Neural progenitor cell (in vitro differentiated cells): ENCODE measurements at regions not wholly inside any gene's neighbourhood (a gene's known extent, or its start where the extent isn't known, plus 50 kb on each side); places are given as distances from the start of the nearest gene placed in this dataset.

Experiments
- DNase-seq: peaks from one replicate; pipeline ENCODE4 v3.0.0-alpha.2; 2016; ENCODE audit warnings: low spot score
- H2AFZ ChIP-seq: fragments of 200-600 bp; sonication (generic); replicated peaks from 2 replicates; pipeline ENCODE4 v1.6.1; 2016; ENCODE audit warnings: antibody characterized with exemption
- H3F3A ChIP-seq: fragments of 200-600 bp; sonication (generic); 2 replicates; pipeline ENCODE4 v1.6.1; 2016; ENCODE audit warnings: antibody characterized with exemption, low read depth
- H3K27ac ChIP-seq: fragments of 200-600 bp; sonication (generic); 2 replicates; pipeline ENCODE4 v1.5.1; 2016; ENCODE audit warnings: mild to moderate bottlenecking
- H3K27me3 ChIP-seq: fragments of 200-600 bp; sonication (generic); 2 replicates; pipeline ENCODE4 v1.6.1; 2016; ENCODE audit warnings: mild to moderate bottlenecking, moderate library complexity
- H3K36me3 ChIP-seq: fragments of 200-600 bp; sonication (generic); 2 replicates; pipeline ENCODE4 v1.5.1; 2016
- H3K4me1 ChIP-seq: fragments of 200-600 bp; sonication (generic); 2 replicates; pipeline ENCODE4 v1.6.1; 2016; ENCODE audit warnings: mixed run types
- H3K4me2 ChIP-seq: fragments of 200-600 bp; sonication (generic); 2 replicates; pipeline ENCODE4 v1.6.1; 2016
- H3K4me3 ChIP-seq: fragments of 200-600 bp; sonication (generic); 2 replicates; pipeline ENCODE4 v1.5.1; 2016
- H3K79me2 ChIP-seq: fragments of 200-600 bp; sonication (generic); 2 replicates; pipeline ENCODE4 v1.6.1; 2016; ENCODE audit warnings: low read depth
- H3K9ac ChIP-seq: fragments of 200-600 bp; sonication (generic); 2 replicates; pipeline ENCODE4 v1.6.1; 2016
- H3K9me3 ChIP-seq: fragments of 200-600 bp; sonication (generic); 2 replicates; pipeline ENCODE4 v1.5.1; 2016; ENCODE audit warnings: low read depth
- H4K20me1 ChIP-seq: fragments of 200-600 bp; sonication (generic); 2 replicates; pipeline ENCODE4 v1.6.1; 2016; ENCODE audit warnings: low read depth
- H3K27ac Mint-ChIP-seq: 3 replicates; pipeline ENCODE4 v1.8.0; 2021; ENCODE audit warnings: mixed read lengths
- H3K27me3 Mint-ChIP-seq: 2 replicates; pipeline ENCODE4 v1.8.0; 2022; ENCODE audit warnings: low read depth, mild to moderate bottlenecking, inconsistent platforms, moderate library complexity, mixed read lengths; ENCODE audit not compliant: insufficient read depth
- H3K36me3 Mint-ChIP-seq: 3 replicates; pipeline ENCODE4 v1.8.0; 2021; ENCODE audit warnings: mixed read lengths
- H3K4me1 Mint-ChIP-seq: 3 replicates; pipeline ENCODE4 v1.8.0; 2021; ENCODE audit warnings: mixed read lengths
- H3K4me3 Mint-ChIP-seq: 3 replicates; pipeline ENCODE4 v1.8.0; 2021; ENCODE audit warnings: mild to moderate bottlenecking, moderate library complexity, mixed read lengths
- H3K9me3 Mint-ChIP-seq: 3 replicates; pipeline ENCODE4 v1.8.0; 2020; ENCODE audit warnings: mixed read lengths
- CTCF ChIP-seq: fragments of 200-600 bp; sonication (generic); IDR thresholded peaks from 2 replicates; pipeline ENCODE4 v1.5.1; 2017; ENCODE audit warnings: antibody characterized with exemption, mild to moderate bottlenecking
- EZH2 ChIP-seq: fragments of 200-600 bp; sonication (generic); IDR thresholded peaks from 2 replicates; pipeline ENCODE4 v1.6.1; 2017; ENCODE audit warnings: antibody characterized with exemption, mild to moderate bottlenecking, moderate library complexity
- EZH2phosphoT487 ChIP-seq: fragments of 200-600 bp; sonication (generic); IDR thresholded peaks from 2 replicates; pipeline ENCODE4 v1.6.1; 2017; ENCODE audit warnings: antibody characterized with exemption

- Histone ChIP-seq H3K9me3 (no peaks in the 10 kb centered on the region), H3K4me1 (no peaks in the 10 kb centered on the region), H2AFZ (no peak overlapping the region), H3F3A (no peaks in the 10 kb centered on the region), H3K36me3 (no peaks in the 10 kb centered on the region), H3K79me2 (no peaks in the 10 kb centered on the region), H3K9ac (no peak overlapping the region), H3K4me2 (no peak overlapping the region), H4K20me1 (no peaks in the 10 kb centered on the region), H3K4me3 (no peak overlapping the region), H3K27ac (no peak overlapping the region), H3K27me3 (no peaks in the 10 kb centered on the region)
- Mint-ChIP-seq H3K4me3 (no peak overlapping the region), H3K27me3 (no peaks in the 10 kb centered on the region), H3K36me3 (no peaks in the 10 kb centered on the region), H3K9me3 (no peaks in the 10 kb centered on the region), H3K4me1 (no peaks in the 10 kb centered on the region), H3K27ac (no peak overlapping the region)
- DNase-seq = no peak
- TF ChIP-seq EZH2 (no peak), EZH2phosphoT487 (no peak), CTCF (no peak)
Measured at GRCh38 chr20:6673071-6673470, 94.4 kb upstream of the BMP2 start.

GRCh38 chr20:6671829-6672228, 95.7 kb upstream of the BMP2 start:
- Mint-ChIP-seq H3K4me1 (no peaks in the 10 kb centered on the region), H3K27ac (no peak overlapping the region)
- H2AFZ ChIP-seq = no peak overlapping the region

GRCh38 chr20:6668546-6668945, 98.9 kb upstream of the BMP2 start:
- H3K4me2 ChIP-seq = no peak overlapping the region

More at GRCh38 chr20:6671829-6672228, 95.7 kb upstream of the BMP2 start:
- Mint-ChIP-seq H3K36me3 (no peaks in the 10 kb centered on the region), H3K27me3 (no peaks in the 10 kb centered on the region), H3K9me3 (no peaks in the 10 kb centered on the region), H3K4me3 (no peak overlapping the region)
- no peaks in the 10 kb centered on the region for H3K9me3 ChIP-seq
- no peaks in the 10 kb centered on the region for H3K36me3 ChIP-seq
- no peaks in the 10 kb centered on the region for H3K27me3 ChIP-seq
- no peak overlapping the region for H3K9ac ChIP-seq
- no peak for DNase-seq
- no peaks in the 10 kb centered on the region for H3K79me2 ChIP-seq
- H4K20me1 ChIP-seq = no peaks in the 10 kb centered on the region
- no peaks in the 10 kb centered on the region for H3F3A ChIP-seq
- no peak overlapping the region for H3K27ac ChIP-seq
- no peaks in the 10 kb centered on the region for H3K4me1 ChIP-seq
- no peak overlapping the region for H3K4me2 ChIP-seq
- no peak for TF ChIP-seq EZH2phosphoT487
- no peak for TF ChIP-seq EZH2
- no peak for TF ChIP-seq CTCF
- no peak overlapping the region for H3K4me3 ChIP-seq

More at GRCh38 chr20:6668546-6668945, 98.9 kb upstream of the BMP2 start:
- no peaks in the 10 kb centered on the region for H3F3A ChIP-seq
- no peaks in the 10 kb centered on the region for H3K4me1 Mint-ChIP-seq
- no peak overlapping the region for H3K27ac Mint-ChIP-seq
- no peak overlapping the region for H3K4me3 Mint-ChIP-seq
- no peak for TF ChIP-seq EZH2phosphoT487
- TF ChIP-seq EZH2 = no peak
- TF ChIP-seq CTCF = no peak
- no peaks in the 10 kb centered on the region for H4K20me1 ChIP-seq
- H2AFZ ChIP-seq = no peak overlapping the region
- no peaks in the 10 kb centered on the region for H3K9me3 Mint-ChIP-seq
- no peaks in the 10 kb centered on the region for H3K9me3 ChIP-seq
- H3K27ac ChIP-seq = no peak overlapping the region
- no peaks in the 10 kb centered on the region for H3K36me3 ChIP-seq
- no peak overlapping the region for H3K9ac ChIP-seq
- H3K4me1 ChIP-seq = no peaks in the 10 kb centered on the region
- H3K27me3 ChIP-seq = no peaks in the 10 kb centered on the region
- no peak overlapping the region for H3K4me3 ChIP-seq
- H3K27me3 Mint-ChIP-seq = no peaks in the 10 kb centered on the region
- no peaks in the 10 kb centered on the region for H3K79me2 ChIP-seq
- no peak for DNase-seq
- H3K36me3 Mint-ChIP-seq = no peaks in the 10 kb centered on the region
